ENCODE measurements at regions not wholly inside any gene's neighbourhood (a gene's known extent, or its start where the extent isn't known, plus 50 kb on each side); places are given as distances from the start of the nearest gene placed in this dataset.

GRCh38 chr6:113082745-113083144, 735.6 kb downstream of the RFPL4B start:
- TF ChIP-seq, protein P1, sequence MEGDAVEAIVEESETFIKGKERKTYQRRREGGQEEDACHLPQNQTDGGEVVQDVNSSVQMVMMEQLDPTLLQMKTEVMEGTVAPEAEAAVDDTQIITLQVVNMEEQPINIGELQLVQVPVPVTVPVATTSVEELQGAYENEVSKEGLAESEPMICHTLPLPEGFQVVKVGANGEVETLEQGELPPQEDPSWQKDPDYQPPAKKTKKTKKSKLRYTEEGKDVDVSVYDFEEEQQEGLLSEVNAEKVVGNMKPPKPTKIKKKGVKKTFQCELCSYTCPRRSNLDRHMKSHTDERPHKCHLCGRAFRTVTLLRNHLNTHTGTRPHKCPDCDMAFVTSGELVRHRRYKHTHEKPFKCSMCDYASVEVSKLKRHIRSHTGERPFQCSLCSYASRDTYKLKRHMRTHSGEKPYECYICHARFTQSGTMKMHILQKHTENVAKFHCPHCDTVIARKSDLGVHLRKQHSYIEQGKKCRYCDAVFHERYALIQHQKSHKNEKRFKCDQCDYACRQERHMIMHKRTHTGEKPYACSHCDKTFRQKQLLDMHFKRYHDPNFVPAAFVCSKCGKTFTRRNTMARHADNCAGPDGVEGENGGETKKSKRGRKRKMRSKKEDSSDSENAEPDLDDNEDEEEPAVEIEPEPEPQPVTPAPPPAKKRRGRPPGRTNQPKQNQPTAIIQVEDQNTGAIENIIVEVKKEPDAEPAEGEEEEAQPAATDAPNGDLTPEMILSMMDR (IDR thresholded peaks at IDR 0.05; ENCODE audit: low read depth, low read length, missing input control), result no peak
- TF ChIP-seq TAF1 (conservative IDR thresholded peaks at IDR 0.05) (no peak), FOXA1 (IDR thresholded peaks at IDR 0.05) (no peak), MAX (IDR thresholded peaks at IDR 0.05) (no peak), JUND (IDR thresholded peaks at IDR 0.05) (no peak), REST (IDR thresholded peaks at IDR 0.05) (no peak), RAD21 (IDR thresholded peaks at IDR 0.05) (no peak), YY1 (IDR thresholded peaks at IDR 0.05) (no peak), RXRA (IDR thresholded peaks at IDR 0.05) (no peak), GABPA (IDR thresholded peaks at IDR 0.05 in 1 of 2, conservative IDR thresholded peaks at IDR 0.05 in 1 of 2) (no peak)
